Right lobe of liver (tissue), 4 donors: ENCODE measurements at regions not wholly inside any gene's neighbourhood (a gene's known extent, or its start where the extent isn't known, plus 50 kb on each side); places are given as distances from the start of the nearest gene placed in this dataset.

Source experiments
- POLR2A ChIP-seq: fragments of 450-650 bp; IDR thresholded peaks from one replicate; pipeline ENCODE4 v1.6.1; 2017; ENCODE audit warnings: antibody characterized with exemption, mild to moderate bottlenecking
- TF ChIP-seq, protein P1 (sequence below), 4 donors: fragments of 200-600 bp in 3 of 4; fragments of 450-650 bp in 1 of 4; IDR thresholded peaks; one replicate each; pipeline versions ENCODE4 v1.5.1 to v1.8.0; 2016 to 2022; ENCODE audit warnings: antibody characterized with exemption in 4 of 4, mild to moderate bottlenecking in 2 of 4
- donor health status: DM: no; HTN: no; CAD: no.
- donor health status: DM: no; HTN: no; CAD: no.
- donor health status: DM: no; HTN: yes; CAD: no.

DNA sequence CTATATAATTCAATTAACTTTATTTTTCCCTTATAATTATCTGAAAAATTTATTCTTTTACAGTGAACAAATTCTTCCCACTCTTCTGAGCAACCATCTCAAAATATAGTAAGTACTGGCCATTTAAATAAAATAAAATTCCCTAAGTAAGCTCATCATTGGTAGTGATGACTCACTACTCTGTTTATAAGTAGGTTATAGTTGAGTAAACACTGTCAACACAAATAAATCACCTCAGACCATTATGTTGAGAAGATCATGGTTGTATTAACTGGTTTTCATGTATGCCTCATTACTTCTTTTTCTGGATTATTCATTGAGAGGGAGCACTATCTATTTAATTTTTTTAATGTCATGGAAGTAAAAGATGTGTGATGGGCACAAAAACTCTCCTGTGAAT lies 220.5 kb downstream of the SEC23A start:
- TF ChIP-seq, protein P1, sequence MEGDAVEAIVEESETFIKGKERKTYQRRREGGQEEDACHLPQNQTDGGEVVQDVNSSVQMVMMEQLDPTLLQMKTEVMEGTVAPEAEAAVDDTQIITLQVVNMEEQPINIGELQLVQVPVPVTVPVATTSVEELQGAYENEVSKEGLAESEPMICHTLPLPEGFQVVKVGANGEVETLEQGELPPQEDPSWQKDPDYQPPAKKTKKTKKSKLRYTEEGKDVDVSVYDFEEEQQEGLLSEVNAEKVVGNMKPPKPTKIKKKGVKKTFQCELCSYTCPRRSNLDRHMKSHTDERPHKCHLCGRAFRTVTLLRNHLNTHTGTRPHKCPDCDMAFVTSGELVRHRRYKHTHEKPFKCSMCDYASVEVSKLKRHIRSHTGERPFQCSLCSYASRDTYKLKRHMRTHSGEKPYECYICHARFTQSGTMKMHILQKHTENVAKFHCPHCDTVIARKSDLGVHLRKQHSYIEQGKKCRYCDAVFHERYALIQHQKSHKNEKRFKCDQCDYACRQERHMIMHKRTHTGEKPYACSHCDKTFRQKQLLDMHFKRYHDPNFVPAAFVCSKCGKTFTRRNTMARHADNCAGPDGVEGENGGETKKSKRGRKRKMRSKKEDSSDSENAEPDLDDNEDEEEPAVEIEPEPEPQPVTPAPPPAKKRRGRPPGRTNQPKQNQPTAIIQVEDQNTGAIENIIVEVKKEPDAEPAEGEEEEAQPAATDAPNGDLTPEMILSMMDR (IDR thresholded peaks at IDR 0.05), result no peak
- no peak for TF ChIP-seq POLR2A
